ENCODE measurements at regions not wholly inside any gene's neighbourhood (a gene's known extent, or its start where the extent isn't known, plus 50 kb on each side); places are given as distances from the start of the nearest gene placed in this dataset.

DNA sequence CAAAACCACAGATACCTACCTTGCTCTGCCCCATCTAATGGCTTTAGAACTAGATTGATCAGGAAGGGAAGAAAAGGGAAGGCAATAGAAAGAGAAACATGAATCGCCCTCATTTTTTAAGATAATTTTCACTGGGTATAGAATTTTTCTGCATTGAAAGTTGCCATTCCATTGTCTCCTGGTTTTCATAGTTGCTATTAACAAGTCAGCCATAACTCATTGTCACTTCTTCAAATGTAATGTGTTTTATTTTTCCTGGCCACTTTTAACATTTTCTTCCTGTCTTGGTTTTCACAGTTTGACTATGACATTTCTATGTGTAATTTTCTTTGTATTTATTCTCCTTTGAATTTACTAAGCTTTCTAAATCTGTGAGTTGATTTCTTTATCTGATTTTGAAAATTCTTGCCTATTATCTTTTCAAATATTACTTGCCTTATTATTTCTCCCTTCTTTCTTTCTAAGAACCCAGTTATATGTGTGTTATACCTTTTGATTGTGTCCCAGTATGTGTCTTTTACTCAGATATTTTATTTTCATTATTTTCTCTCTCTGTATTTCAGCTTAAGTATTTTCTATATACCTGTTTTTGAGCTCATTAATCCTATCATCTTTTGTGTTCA lies 85.5 kb upstream of the GLI2 start:
- DNase-seq (ENCODE audit: low read depth in 2 of 2): no peak

DNA sequence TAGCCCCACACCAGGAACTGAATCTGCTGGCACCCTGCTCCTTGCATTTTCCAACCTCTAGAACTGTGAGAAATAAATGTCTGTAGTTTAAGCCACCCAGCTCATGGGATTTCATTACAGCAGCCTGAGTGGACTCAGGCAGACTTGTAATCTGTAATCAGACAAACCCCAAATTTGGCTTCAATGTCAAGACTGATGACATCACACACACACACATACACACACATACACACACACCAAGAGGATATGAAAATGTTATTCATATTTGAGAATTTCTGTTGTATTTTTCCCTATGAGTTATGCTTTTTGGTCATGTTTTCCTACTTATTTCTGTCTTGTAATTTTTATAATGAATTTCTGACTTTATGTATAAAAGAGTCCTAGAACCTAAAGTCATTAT lies 83.8 kb upstream of the GLI2 start:
- no peak for DNase-seq (ENCODE audit: low read depth in 2 of 2)

DNA sequence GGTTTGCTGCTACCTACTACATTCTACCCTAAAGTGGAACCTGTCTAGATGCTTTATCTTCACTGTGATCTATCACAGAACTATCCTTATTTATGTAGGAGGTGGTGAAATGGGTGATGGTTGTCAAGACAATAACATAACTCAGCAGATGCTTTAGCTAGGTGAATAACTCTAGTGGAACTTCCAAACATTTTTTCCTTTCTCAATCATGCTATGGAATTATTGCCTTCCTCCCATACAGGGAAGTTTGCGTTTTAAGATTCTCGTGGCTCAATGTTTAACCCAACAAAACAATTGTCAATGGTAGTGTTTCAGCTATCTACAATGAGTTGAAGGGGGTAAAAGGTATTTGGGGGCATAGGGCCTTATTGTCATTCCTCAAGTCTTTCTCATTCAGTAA lies 82.6 kb upstream of the GLI2 start:
- DNase-seq (ENCODE audit: low read depth in 2 of 2): no peak

DNA sequence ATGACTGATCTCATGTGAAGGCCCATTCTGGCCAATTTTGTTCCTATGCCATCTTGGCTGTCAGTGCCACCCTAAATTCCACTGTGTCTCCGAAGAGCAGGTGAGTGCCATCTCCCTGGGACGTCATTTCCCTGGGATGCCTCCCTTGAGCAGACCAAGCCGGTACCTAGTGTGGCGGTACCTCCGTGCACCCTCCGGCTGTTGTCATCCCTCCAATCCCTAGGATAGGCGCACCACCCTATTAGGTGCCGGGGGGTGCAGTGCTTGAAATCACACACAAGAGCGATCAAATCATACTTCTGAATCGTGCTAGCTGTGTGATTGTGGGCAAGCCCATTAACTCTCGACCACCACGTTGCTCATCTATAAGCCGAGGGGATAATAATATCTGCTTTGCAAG lies 81.8 kb upstream of the GLI2 start:
- DNase-seq (ENCODE audit: low read depth in 2 of 2): no peak

DNA sequence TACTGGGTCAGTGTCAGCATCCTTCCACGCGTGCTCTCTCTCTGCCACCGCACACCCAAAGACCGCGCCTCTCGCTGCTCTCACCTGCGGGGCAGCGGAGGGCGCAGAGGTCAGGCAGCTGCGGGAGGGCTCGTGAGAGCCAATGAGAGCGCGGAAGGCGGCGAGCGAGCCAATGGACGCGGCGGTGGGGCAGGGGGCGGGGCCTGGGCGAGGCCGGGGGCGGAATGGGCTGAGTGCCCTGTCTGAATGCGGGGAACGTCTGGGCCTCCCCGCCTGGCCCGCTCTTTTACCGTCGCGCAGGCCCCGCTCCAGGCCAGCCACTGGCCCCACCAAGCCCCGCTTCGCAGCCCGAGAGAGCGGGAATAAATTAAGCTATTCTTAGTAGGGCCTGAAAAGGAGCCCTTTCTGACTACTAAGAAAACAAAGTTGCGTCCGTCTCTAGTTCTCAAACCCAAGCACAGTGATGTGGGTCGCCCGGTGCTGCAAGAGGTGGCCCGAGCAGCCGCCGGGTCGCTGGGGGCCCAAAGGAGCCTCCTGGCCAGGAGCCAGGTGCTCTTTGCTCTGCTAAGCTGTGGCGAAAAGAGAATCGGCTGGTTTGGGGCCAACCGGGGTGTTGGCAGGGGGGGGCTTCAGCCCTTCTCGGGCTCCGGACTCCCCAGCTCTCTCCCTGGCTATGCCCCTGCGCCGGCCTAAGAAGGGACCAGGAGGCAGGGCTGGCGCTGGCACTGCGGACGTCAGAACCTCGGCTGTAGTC lies 81.1 kb upstream of the GLI2 start:
- DNase-seq (ENCODE audit: low read depth in 2 of 2): no peak

DNA sequence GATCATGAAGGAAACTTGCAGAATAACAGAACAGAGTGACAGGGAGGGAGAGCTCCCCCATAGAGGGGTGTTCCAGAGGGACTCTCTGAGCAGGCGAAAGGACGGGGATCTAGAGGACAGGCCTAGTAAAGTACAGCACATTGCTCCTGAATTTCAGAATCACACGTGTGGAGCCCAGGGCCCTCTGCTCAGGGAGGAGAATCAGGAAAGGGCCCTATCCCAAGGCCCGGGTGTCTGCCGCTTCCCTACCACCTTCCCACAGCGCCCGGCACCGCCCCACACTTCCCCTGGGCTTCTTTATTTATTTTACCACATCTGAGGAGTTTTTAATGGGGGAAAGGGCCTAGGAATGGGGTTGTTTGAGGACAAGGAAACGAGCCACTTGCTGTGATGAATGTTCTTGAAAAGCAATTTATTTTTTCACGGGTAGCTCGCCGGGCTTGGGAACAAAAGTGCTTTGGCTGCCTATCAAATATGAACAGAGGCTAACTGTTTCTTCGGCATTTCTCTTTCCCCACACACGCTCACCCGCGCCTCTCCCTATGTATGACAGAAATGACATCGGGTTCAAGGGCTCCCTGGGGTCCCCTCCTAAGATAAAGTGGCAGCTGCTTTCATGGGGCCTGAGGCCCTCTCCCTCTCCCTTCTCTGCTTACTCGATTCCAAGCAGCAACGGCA lies 79.3 kb upstream of the GLI2 start:
- DNase-seq (ENCODE audit: low read depth in 2 of 2): no peak

DNA sequence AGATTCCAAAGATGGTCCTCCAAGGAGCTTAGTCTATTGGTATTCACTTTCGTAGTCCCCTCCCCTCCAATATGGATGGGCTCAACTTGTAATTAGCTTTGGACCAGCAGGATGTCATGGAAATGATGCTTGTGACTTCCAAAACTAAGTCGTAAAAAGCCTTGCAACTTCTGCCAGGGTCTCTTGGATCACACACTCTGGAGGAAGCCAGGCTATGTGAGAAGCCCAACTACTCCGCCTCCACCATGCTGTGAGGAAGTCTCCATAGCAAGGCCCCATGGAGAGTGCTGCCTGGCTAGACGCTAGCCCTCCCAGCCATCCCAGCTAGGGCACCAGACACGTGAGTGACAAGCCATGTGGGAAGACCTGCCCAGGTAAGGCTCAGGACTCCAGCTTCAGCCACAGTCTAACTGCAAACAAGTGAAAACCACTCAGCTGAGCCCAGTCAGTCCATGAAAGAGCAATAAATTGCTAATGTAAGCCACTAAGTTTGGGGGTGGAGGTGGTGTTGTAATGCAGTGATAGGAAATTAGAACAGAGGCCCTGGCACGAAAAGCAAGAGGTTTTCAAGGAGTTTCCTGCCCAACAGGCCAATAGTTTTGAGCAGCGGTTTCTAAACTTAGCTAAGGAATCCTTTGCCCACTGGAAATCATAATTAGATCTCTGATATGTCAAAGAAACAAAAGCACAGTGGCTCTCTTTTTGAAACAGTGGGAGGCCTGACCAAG lies 77.5 kb upstream of the GLI2 start:
- no peak for DNase-seq (ENCODE audit: low read depth in 2 of 2)

DNA sequence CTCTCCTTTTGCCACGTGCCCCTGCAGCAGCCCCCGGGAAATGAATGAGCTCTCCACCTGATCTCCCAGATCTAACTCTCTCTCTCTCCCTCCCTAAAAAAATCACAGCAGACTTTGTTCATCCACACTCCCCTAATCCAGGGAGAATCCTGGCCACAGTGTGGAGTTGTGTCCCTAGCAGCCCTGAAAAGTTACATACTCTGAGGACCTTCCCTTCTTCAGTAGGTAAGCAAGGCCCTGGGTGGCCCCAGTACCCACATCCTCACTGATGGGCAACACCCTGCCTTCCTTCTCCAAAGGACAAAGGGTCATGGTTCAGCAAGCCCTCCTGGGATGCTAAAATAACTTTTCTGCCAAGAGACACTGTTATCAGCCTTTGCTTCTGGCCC lies 76.9 kb upstream of the GLI2 start:
- no peak for DNase-seq (ENCODE audit: low read depth in 2 of 2)

DNA sequence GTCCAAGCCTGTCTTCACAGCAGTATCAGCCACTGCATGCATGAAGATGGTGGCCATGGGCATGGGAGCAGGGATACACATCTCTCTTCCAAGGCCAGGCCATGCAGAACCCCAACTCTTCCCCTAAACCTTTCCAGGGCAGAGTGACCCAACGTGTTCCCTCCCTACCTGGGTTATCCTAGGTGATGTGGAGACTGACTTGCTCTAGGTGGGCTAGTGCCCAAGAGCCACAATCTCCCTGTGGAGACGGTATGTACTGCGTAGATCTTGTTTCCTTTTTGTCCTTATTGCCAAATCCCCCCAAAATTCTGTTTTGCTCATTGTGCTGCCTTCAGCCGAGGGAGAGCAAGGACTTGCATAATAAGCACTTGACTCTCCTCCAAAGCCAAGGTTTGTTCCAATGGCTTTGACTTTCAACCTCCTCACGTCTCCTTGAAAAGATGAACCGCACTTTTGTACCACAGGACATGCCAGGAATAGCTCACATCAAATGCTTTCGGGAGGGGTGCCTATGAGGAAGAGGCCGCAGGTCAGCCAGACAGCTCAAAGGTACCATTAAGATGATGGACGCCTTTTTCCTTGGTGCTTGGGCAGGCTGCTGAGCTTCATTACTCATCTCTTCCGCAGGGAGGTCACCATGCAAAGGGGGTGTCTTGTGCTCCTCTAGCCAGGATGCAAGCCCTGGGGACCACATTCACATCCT lies 76.2 kb upstream of the GLI2 start:
- no peak for DNase-seq (ENCODE audit: low read depth in 2 of 2)

DNA sequence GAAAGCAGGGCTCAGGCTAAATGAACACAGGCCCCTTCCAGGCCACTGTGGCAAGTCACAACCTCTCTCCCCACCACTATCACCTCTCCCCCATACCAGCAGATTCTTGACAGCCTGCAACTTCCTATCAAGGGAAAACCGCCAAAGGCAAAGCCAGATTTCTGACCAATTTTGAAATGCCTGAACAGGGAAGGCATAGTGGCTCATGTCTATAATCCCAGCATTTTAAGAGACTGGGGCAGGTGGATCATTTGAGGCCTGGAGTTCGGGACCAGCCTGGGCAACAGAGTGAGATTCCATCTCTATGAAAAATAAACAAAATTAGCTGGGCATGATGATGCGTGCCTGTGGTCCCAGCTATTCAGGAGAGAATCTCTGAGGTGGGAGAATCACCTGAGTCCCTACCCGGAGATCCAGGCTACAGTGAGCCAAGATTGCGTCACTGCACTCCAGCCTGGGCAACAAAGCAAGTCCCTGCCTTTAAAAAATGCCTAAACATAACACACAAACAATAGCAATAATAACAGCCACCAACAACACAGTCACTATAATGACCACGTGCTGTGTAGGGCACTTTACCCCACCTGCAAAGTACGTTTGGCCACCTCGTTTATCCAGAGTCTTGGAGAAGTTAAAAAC lies 75.5 kb upstream of the GLI2 start:
- no peak for DNase-seq (ENCODE audit: low read depth in 2 of 2)

DNA sequence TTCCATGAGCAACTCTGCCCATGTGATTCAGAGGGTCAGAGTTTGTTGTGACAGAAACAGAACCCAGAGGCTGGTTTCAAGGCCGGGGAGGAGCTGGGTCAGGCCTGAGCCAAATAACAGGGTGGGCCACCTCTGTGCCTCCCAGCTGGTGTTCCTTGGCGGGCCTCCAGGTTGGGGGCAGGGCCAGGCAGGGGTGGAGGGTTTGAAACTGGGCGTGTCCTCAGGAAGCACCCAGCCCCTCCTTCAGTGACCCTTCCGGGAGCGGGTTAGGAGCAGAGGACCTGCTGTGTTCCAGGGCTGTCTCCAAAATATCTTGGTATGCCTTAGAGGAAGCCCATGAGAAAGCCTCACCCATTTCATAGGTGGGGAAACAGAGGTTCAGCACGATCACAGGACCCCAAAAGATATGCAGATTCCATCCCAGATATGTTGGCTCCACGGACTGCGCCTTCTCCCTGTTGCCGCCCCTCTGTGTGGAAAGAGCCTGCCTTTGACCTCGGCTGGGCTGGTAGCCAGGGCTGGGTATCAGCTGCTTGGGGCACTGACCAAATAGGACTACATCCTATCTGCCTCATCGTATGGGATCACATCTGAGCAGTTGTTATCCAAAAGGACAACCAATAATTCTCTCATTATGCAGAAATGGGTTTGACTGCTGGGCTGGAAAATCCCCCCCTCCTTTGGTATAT lies 74.8 kb upstream of the GLI2 start:
- no peak for DNase-seq (ENCODE audit: low read depth in 2 of 2)

DNA sequence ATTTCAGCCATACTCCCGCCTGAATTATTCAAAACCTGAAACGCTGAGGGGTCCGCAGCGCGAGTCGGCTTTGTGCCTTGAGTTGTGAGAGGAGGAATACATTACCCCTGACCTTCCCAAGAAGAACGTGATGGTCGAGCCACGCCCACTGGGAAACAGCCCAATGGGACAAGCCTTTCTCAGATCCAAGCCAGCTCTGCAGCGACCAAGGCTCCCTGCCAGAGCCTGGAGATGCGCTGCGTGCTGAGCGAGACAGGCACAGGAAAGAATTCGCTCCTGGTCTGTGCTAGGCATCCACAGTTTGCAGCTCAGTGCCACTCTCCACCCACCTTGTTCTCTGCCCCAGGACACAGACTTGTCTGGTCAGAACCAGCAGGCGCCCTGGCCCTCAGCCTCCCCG lies 74.1 kb upstream of the GLI2 start:
- no peak for DNase-seq (ENCODE audit: low read depth in 2 of 2)

DNA sequence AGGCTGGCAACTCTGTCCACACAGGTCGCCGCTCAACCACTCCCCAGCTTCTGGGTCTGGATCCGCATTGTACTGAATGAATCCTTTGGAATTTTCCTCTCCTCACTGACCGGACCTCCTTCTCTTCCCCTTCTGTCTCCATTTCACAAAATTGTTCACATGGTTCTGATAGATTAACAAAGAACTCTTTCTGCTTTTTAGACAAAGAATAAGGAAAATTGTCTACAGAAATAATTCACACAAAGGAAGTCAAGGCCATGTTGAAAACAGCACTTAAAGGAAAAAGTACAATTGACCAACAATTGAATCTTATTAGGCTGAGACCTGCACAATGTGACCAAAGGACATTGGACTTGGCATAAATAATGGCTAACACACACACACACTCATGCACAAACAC lies 73.6 kb upstream of the GLI2 start:
- DNase-seq (ENCODE audit: low read depth in 2 of 2): no peak

DNA sequence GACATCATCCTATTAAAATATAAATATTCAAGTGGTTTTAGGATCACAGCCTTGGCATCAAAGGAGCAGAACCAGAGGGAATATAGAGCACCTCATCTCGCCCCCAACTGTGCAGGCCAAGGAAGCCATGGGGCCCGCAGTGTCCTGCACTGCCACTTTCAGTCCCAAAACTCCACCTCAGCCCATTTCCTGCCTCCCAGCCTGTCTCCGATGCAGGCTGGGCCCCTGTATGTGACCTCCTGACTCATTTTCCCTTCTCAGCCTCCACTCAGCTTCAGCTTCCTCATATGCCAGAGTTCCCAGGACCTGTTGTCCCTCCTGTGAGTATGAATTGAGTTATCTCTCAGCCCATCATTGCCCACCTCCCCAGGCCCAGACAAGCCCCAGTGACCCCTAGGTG lies 72.9 kb upstream of the GLI2 start:
- DNase-seq (ENCODE audit: low read depth in 2 of 2): no peak

DNA sequence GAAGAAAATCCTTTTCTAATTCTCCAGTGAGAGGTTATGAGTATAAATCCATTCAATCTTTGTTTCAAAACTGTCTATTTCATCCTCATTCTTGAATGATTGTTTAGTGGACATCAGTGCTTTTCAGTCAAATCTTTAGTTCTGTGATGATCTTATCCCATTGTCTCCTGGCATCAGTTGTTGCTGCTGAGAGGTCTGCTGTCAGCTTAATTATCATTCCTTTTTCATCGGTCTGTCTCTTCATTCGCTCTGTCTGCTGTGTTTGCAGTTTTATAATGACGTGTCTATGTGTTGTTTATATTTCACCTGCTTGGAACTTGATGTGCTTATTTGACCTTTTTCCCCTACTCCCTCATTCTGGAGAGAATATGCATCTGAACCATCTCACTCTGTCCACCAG lies 69.2 kb upstream of the GLI2 start:
- DNase-seq (ENCODE audit: low read depth in 2 of 2): no peak

DNA sequence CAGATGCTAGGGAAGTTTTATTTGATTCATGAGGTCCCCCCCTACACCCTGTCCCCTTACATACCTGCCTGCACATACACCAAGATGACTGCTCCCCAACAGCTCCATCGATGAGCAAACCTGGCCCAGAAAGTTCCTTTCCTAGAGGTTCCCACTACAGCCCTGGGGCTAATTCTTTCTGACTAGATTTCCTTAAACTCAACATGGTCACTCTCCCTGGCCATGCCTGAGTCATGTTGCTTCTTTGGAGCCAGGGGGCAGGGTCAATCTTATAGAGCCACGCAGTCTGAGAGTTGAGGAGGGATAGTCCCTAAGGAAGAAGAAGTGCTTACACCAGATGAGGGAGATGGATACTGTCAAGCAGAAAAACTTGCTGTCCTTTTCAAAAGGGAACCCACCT lies 67.7 kb upstream of the GLI2 start:
- DNase-seq (ENCODE audit: low read depth in 2 of 2): no peak

DNA sequence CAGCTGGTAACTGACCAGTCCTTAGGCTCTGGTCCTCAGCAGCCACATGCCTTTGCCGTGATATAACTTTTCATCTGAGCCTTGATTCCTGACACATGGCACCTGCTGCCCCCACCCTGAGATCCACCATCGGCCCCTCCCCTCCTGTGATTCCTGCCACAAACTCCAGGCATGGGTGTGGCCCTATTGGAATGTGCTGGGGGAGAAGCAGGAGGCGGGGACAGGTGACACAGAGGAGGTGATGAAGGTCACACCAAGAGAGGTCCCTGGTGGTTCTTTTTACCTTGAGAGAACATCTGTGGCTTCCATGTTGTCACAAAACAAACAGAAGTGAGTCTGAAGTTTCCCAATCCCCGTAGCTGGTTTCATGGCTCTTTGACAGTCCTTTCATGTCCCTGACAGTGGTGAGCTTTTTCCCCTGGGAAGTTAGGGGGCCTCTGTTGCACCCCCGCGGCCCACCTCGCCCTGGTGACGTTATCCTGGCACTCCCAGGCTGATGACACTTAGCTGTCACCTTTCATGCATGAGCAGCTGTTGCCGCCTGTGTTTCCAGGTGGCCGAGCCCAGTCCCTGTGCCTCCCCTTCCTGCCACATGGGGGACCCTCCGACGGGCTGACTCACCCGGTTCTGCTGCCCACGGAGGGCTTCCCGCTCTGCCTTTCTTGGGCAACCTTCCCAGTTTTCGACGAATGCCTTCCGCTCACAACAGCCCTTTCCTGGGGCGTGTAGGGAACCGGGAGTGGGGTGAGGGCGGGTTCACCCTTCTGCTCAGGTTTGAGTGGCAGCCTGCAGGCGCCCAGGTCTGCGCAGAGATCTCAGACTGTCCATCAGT lies 66.3 kb upstream of the GLI2 start:
- peak; percentile 27 to 75 for DNase-seq (ENCODE audit: low read depth in 2 of 2)

DNA sequence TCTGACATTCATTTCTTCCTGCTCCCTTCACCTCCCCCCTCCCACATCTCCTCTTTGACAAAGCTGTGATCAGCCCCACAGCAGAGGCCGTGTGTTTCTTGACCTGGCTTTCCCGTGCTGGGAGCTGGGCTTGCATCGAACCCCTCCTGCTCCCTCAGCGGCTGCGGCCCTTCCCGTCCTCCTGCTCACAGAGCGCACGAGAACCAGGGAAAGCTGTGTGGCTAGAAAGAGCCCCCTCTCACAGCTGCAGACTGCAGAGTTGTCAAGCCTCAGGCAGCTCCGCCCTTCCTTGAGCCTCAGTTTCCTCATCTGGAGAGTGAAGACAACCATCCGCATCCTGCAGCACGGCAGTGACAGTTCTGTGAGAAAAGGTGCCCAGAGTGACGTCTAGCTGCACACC lies 65.7 kb upstream of the GLI2 start:
- DNase-seq (ENCODE audit: low read depth in 2 of 2): no peak

DNA sequence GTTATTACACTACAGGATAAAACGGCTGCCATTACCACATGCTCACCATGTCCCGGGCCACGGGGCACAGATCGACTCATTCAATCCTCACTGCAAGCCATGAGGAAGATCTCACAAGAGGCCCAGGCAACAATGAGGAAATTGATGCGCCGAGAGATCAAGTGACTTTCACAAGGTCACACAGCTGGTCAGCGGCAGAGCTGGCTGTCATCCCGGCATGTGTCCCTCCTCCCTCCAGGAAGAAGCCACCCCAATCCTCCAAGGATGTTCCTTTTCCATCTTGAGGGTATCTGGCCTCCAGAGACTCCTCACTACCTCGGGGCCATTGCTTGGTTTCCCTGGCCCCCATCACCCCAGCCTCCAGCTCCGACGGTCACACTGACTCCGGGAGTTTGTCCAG lies 65.3 kb upstream of the GLI2 start:
- no peak for DNase-seq (ENCODE audit: low read depth in 2 of 2)

Data from dermis microvascular lymphatic vessel endothelial cell (primary cell).